RWPE1 (cell line): ENCODE measurements at regions not wholly inside any gene's neighbourhood (a gene's known extent, or its start where the extent isn't known, plus 50 kb on each side); places are given as distances from the start of the nearest gene placed in this dataset.

ENCODE experiments used
- CTCF ChIA-PET: fragments of 350-600 bp; sonication (Branson Sonifier 250); formaldehyde crosslinking; extraction: SDS; loops from one replicate; lab custom pipeline; 2021; lab: Yijun Ruan, JAX
- POLR2A ChIA-PET: fragments of 400-600 bp; formaldehyde crosslinking; extraction: SDS; loops from one replicate; lab custom pipeline; 2020; ENCODE audit warnings: antibody characterized with exemption; ENCODE audit not compliant: low non-redundant PET; lab: Yijun Ruan, JAX
- DNase-seq: peaks from one replicate; pipeline ENCODE4 v3.0.0; 2012; ENCODE audit warnings: low spot score
- H3K27ac ChIP-seq: fragments of 450-650 bp; 2 replicates; pipeline ENCODE4 v1.5.1; 2017
- TF ChIP-seq, protein P1 (sequence below): fragments of 450-650 bp; conservative IDR thresholded peaks from 2 replicates; pipeline ENCODE4 v1.5.1; 2017; ENCODE audit warnings: low read depth, mild to moderate bottlenecking

GRCh38 chr9:16154521-16155078 lies 601.8 kb downstream of the CCDC171 start:
- DNase-seq, result no peak
- TF ChIP-seq, protein P1, sequence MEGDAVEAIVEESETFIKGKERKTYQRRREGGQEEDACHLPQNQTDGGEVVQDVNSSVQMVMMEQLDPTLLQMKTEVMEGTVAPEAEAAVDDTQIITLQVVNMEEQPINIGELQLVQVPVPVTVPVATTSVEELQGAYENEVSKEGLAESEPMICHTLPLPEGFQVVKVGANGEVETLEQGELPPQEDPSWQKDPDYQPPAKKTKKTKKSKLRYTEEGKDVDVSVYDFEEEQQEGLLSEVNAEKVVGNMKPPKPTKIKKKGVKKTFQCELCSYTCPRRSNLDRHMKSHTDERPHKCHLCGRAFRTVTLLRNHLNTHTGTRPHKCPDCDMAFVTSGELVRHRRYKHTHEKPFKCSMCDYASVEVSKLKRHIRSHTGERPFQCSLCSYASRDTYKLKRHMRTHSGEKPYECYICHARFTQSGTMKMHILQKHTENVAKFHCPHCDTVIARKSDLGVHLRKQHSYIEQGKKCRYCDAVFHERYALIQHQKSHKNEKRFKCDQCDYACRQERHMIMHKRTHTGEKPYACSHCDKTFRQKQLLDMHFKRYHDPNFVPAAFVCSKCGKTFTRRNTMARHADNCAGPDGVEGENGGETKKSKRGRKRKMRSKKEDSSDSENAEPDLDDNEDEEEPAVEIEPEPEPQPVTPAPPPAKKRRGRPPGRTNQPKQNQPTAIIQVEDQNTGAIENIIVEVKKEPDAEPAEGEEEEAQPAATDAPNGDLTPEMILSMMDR, result no peak
- POLR2A ChIA-PET, result no interaction called here
- no peak overlapping the region for H3K27ac ChIP-seq
- CTCF ChIA-PET, result interaction anchor here (0.6 to 1.5 kb wide), 2 partner anchors 9 to 21 kb away, joined by 3 read pairs; no protein-coding TSS in a partner anchor

DNA sequence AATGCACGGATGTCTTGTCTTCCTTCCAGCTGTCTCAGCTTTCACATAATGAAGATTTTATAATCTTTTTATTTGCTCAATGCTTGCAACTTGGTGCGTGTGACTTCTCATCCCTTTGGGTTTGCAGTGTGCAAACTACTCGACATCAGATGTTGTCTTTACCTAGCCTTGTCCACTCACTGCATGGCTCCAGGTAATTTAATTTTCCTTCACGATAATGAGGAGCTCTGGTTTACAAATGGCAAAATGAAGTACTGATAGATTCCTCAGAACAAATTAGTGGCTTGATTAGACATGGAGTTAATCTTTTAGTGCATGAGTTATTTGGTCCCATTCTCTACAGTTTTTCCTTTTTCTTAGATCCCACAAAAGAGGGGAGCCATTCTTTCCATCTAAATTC lies 603.0 kb downstream of the CCDC171 start:
- TF ChIP-seq, protein P1, result no peak
- ChIA-PET POLR2A (no interaction called here), CTCF (no interaction called here)
- H3K27ac ChIP-seq, result no peak overlapping the region
- DNase-seq, result no peak

- ChIA-PET CTCF (no interaction called here), POLR2A (no interaction called here)
- no peak for DNase-seq
- TF ChIP-seq, protein P1, result no peak
- no peak overlapping the region for H3K27ac ChIP-seq
Measured at GRCh38 chr9:16157216-16157615, 604.4 kb downstream of the CCDC171 start.

DNA sequence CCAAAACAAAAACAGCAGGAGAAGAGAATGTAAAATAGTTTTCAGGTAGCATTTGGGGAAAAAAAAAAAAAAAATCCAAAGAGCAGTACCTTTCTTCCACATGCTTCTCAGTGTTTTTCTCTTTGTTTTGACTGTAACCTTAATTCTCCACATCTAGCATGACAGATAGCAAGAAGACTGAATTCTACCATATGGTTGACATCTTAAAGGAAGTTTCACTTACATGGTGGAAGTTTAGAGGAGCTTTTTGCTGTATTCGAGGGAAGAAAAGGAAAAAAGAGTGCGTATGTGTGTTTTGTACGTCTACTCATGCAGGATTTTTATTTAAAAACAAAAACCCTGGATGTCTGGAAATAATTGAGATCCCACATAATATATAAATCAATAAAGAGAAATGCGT lies 604.8 kb downstream of the CCDC171 start:
- TF ChIP-seq, protein P1, result no peak
- ChIA-PET POLR2A (no interaction called here), CTCF (no interaction called here)
- no peak overlapping the region for H3K27ac ChIP-seq
- DNase-seq, result no peak

- H3K27ac ChIP-seq, result no peak overlapping the region
- TF ChIP-seq, protein P1, result no peak
- CTCF ChIA-PET, result no interaction called here
- POLR2A ChIA-PET, result no interaction called here
- no peak for DNase-seq
Measured at GRCh38 chr9:16158093-16158492, 605.2 kb downstream of the CCDC171 start.

DNA sequence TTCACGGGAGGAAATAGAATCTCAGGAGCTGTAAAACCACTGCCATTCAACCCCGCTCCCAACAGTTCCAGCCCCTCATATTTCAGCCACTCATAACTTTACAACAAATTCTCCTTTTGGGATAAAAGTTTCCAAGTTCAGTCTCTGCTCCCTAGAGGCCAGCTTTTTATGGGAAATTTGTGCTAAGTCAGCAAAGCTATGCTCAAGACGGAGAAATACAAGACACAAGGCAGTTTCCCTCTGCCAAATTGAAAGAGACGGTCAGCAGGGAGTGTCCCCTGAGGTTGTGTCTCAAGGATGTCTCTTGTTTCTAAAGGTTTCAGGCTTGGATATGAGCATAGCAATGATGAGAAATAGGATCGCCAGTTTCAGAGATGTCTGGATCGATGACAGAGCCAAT lies 608.6 kb downstream of the CCDC171 start:
- TF ChIP-seq, protein P1, result no peak
- ChIA-PET POLR2A (no interaction called here), CTCF (no interaction called here)
- H3K27ac ChIP-seq, result no peak overlapping the region
- DNase-seq, result no peak
